HG02938 (cell line): ENCODE measurements at regions not wholly inside any gene's neighbourhood (a gene's known extent, or its start where the extent isn't known, plus 50 kb on each side); places are given as distances from the start of the nearest gene placed in this dataset.

Experiments used
- ATAC-seq: cut with Tn5 transposase; IDR thresholded peaks from one replicate; pipeline ENCODE4 v1.9.1; 2021; ENCODE audit warnings: mild to moderate bottlenecking, moderate library complexity; ENCODE audit not compliant: unreplicated experiment

- ATAC-seq = no peak
Measured at GRCh38 chr9:89765211-89765946, 160.6 kb downstream of the GADD45G start.

DNA sequence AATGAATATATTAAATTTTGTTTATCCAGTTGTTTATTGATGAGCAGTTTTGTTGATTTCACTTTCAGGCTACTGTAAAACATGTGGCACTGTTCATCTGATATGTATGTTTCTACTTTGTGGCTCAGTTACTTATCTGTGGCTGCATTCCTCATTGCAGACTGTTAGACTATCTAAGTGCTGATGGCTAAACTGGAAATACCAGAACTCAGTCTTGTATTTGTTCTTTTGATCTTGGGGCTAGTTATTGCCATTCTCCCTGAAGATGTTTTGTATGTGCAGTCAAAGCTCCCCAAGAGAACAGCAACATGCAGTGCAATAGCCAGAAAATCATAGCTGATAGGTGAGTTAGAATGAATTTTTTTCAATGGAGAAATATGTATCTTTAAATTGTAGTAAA lies 162.2 kb downstream of the GADD45G start:
- ATAC-seq = no peak

DNA sequence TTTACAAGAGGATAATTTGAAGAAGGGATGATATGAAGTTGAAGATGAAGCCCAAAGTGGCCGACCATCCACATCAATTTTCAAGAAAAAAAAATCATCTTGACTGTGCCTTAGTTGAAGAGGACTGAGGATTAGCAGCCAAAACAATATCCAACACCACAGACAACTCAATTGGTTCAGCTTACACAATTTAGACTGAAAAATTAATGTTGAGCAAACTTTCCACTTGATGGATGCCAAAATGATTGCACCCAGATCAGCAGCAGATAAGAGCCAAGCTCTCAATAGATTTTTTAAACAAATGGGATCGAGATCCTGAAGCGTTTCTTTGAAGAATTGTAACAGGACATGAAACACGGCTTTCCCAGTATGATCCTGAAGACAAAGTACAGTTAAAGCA lies 163.2 kb downstream of the GADD45G start:
- no peak for ATAC-seq

- no peak for ATAC-seq
Measured at GRCh38 chr9:89768650-89769071, 163.8 kb downstream of the GADD45G start.

- ATAC-seq = no peak
Measured at GRCh38 chr9:89770531-89771174, 165.8 kb downstream of the GADD45G start.

DNA sequence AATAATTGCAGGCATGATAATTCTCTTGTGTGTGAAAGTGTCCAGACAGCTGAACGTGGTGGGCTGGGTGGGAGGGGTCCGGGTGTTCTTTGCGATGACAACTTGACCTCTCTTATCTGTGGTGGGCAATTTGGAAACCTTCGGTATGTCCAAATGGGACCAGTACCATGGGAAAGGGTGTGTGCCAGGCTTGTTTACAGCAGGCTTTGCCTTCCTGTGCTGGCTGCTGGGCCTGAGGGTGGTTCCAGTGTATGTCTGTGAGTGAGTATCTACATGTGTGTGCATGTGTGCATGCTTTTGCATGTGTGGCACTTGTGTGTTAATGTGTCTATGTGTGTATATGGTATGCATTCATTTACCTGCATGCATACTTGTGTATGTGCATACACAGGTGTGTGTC lies 166.4 kb downstream of the GADD45G start:
- ATAC-seq = no peak

- no peak for ATAC-seq
Measured at GRCh38 chr9:89773170-89773569, 168.4 kb downstream of the GADD45G start.

GRCh38 chr9:89774858-89775370 lies 170.1 kb downstream of the GADD45G start:
- ATAC-seq = no peak

- no peak for ATAC-seq
Measured at GRCh38 chr9:89775641-89776040, 170.8 kb downstream of the GADD45G start.

- no peak for ATAC-seq
Measured at GRCh38 chr9:89776795-89777525, 172.1 kb downstream of the GADD45G start.

DNA sequence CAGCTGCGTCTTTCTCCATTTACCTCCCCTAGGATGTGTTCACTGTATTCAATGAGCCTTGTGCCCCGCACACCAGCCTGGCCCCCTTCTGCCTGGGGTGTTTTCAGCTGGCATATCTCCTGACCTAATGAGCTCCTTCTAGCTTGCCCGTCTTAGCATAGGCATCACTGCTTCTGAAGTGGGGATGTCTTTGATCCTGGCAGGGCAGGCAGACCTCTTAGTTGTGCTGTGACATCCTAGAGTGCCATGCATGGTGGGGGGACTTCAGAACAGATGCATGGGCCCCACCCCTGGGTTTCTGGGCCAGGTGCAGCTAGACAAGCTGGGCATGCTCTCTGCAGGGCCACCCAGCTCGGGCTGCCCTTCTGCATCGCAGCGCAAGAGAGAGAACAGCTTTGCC lies 172.7 kb downstream of the GADD45G start:
- no peak for ATAC-seq

DNA sequence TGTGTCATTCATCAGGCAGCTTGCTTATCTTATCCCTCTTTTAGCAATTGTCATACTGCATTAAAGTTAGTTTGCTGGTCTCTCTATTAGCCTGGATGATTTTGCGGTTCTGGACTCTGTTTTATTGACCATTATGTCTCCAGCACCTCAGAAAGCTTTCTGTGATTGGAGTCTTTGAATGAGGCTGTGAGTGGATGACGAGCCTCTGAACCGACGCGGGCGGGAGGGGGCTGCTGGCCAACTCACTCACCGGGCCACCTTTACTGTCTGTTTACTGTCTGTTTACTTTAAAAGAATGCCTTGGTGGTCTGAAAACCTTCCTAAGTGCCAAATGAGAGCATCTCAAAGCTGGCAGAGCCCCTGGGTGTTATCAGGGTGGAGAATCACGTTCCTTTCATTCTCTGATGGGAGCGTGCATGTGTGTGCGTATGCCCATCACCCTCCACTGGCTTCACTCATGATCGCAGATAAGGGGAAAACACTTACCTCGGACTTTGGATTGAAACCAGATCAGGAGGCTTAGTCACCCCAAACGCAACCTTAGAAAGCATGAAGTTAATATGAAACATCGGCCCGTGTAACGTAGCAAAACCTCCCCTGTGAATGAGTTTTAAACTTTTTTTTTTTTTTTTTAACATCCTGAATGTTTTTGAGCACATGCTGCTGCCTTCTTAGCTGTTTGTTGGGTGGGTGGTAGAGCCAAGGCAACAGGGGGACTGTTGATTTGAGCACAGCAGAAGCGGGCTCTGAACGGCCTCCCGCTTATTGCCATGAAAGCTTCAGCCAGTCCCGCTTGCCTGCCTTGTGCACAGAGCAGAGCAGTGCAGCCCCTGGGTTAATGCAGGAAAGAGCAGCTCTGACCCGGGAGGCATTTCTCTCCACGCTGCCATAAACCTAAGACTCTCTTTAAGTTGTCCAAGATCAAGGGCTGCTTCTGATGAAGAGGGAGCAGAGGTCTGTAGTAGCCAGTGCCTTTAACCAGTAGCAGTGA lies 173.6 kb downstream of the GADD45G start:
- no peak for ATAC-seq

GRCh38 chr9:89779405-89780203 lies 174.8 kb downstream of the GADD45G start:
- no peak for ATAC-seq

GRCh38 chr9:89780959-89781358 lies 176.1 kb downstream of the GADD45G start:
- no peak for ATAC-seq

DNA sequence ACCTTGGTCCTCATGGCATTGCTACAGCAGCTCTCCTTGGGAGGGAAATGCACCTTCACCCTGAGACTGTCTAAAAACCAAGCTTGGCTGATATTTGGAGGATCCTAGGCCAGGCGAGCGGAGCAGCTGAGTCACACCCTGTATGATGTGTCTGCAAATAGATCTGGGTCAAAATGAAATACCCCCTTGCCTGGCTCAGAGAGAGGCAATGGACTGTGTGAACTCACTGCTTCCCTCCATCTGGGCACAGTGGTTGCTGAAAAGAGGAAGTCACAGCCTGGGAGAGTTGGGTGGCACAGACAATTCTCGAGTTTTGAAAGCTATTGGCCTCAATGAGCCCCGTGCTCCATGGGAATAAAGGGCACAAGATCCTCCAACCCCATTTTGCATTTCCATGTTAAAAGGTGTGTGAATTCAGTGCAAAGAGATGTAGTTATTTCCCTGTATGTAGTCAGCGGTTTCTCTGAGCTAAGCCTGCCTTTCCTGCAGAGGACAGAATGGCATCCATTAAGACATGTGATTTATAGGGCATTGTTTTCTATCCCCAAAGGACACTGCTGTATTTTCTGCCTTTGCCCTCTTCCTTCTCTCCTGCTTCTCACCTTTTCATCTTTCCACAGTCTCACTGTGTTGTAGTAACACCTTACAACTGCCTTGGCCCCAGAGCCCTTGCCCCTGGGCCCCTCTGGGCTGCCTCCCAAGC lies 177.2 kb downstream of the GADD45G start:
- ATAC-seq = no peak

DNA sequence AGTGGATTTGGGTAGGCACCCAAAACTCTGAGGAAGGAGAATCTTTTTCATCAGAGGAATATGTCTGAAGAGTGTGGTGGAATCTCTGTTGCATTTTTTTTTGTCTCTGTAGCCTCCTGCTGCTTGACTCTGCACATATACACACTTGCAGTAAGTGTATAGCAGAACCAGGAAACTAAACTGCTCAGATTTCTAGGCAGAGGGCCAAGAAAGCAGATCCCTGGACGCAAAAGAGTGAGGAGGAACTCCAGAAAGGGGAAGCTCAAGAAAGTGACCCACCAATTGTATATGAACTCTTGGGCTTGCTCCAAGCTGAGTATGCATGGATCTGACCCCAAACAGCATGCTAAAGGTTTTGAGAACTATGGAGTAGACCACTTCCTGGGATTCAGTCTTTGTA lies 181.8 kb downstream of the GADD45G start:
- ATAC-seq = no peak

GRCh38 chr9:89787595-89787994 lies 182.8 kb downstream of the GADD45G start:
- ATAC-seq = no peak

DNA sequence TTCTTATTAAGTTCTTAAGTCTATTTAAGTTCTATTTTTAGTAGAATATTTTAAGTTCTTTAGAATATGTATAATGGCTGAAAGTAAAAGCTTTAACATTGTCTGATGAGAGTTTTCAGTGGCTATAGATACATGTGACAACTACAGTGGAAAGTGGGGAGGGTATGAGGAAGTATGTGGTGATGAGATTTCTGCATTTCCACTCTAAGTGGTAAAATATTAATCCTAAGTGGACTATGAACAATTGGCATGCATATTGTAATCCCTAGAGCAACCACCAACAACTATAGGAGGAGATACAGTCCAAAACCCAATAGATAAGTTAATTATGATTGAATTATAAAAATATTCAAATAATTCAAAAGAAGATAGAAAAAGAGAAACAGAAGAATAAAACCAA lies 183.6 kb downstream of the GADD45G start:
- ATAC-seq = no peak

GRCh38 chr9:89789922-89790510 lies 185.2 kb downstream of the GADD45G start:
- ATAC-seq = no peak
